OCI-LY1 (cell line): ENCODE measurements at regions not wholly inside any gene's neighbourhood (a gene's known extent, or its start where the extent isn't known, plus 50 kb on each side); places are given as distances from the start of the nearest gene placed in this dataset.
"Not testable (repeated sequence)": the region's sequence is repeated elsewhere in the genome, so short reads cannot be mapped to it uniquely, and the experiment has no call there.

Source experiments
- H2AFZ ChIP-seq: fragments of 200-600 bp; sonication (generic), shearing (Covaris generic); 2 replicates; pipeline ENCODE4 v1.6.0; 2014; ENCODE audit warnings: antibody characterized with exemption, mild to moderate bottlenecking, low read length
- H3F3A ChIP-seq: fragments of 200-600 bp; sonication (generic), shearing (Covaris generic); 2 replicates; pipeline ENCODE4 v1.6.0; 2014; ENCODE audit warnings: mild to moderate bottlenecking, antibody characterized with exemption, low read length, moderate library complexity; ENCODE audit not compliant: insufficient read depth
- H3K27ac ChIP-seq: fragments of 200-600 bp; sonication (generic); 2 replicates; pipeline ENCODE4 v1.5.1; 2014; ENCODE audit warnings: low read length, mixed run types, mild to moderate bottlenecking, low read depth; ENCODE audit not compliant: poor library complexity, severe bottlenecking
- H3K27me3 ChIP-seq: fragments of 200-600 bp; sonication (generic); 2 replicates; pipeline ENCODE4 v1.6.0; 2014; ENCODE audit warnings: antibody characterized with exemption, mild to moderate bottlenecking, low read length, moderate library complexity; ENCODE audit not compliant: insufficient read depth
- H3K36me3 ChIP-seq: fragments of 200-600 bp; sonication (generic); 2 replicates; pipeline ENCODE4 v1.6.1; 2014; ENCODE audit warnings: mild to moderate bottlenecking, antibody characterized with exemption, low read length, moderate library complexity, mixed read lengths; ENCODE audit not compliant: insufficient read depth
- H3K4me1 ChIP-seq: fragments of 200-600 bp; sonication (generic); 2 replicates; pipeline ENCODE4 v1.5.1; 2014; ENCODE audit warnings: mild to moderate bottlenecking, low read length, moderate library complexity; ENCODE audit not compliant: insufficient read depth, severe bottlenecking
- H3K4me2 ChIP-seq: fragments of 200-600 bp; sonication (generic), shearing (Covaris generic); 2 replicates; pipeline ENCODE4 v1.6.1; 2014; ENCODE audit warnings: low read length
- H3K4me3 ChIP-seq: fragments of 200-600 bp; sonication (generic); 2 replicates; pipeline ENCODE4 v1.5.1; 2014; ENCODE audit warnings: low read length, low read depth, mild to moderate bottlenecking, mixed read lengths; ENCODE audit not compliant: poor library complexity, severe bottlenecking
- H3K79me2 ChIP-seq: fragments of 200-600 bp; shearing (Covaris generic); 2 replicates; pipeline ENCODE4 v1.6.1; 2016; ENCODE audit warnings: mixed run types, low read length, mixed read lengths; ENCODE audit not compliant: insufficient read depth
- H3K9ac ChIP-seq: fragments of 200-600 bp; sonication (generic), shearing (Covaris generic); 2 replicates; pipeline ENCODE4 v1.6.1; 2014; ENCODE audit warnings: mild to moderate bottlenecking, low read length, mixed read lengths
- H3K9me2 ChIP-seq: fragments of 200-600 bp; sonication (generic), shearing (Covaris generic); 2 replicates; pipeline ENCODE4 v1.6.1; 2014; ENCODE audit warnings: low read depth, mild to moderate bottlenecking, low read length, mixed read lengths
- H3K9me3 ChIP-seq: fragments of 200-600 bp; shearing (Covaris generic); 2 replicates; pipeline ENCODE4 v1.6.1; 2014; ENCODE audit warnings: low read length, mixed read lengths
- H4K20me1 ChIP-seq: fragments of 200-600 bp; sonication (generic), shearing (Covaris generic); 2 replicates; pipeline ENCODE4 v1.6.0; 2016; ENCODE audit warnings: mild to moderate bottlenecking, low read length; ENCODE audit not compliant: insufficient read depth
- CTCF ChIP-seq: fragments of 200-600 bp; sonication (generic), shearing (Covaris generic); IDR thresholded peaks from 2 replicates; pipeline ENCODE4 v1.5.1; 2017; ENCODE audit warnings: mild to moderate bottlenecking, antibody characterized with exemption, low read length, moderate library complexity, mixed read lengths
- EZH2 ChIP-seq: fragments of 200-600 bp; sonication (generic), shearing (Covaris generic); IDR thresholded peaks from 2 replicates; pipeline ENCODE4 v1.8.0; 2017; ENCODE audit warnings: borderline replicate concordance, mixed run types, mild to moderate bottlenecking, antibody characterized with exemption, low read length, moderate library complexity, mixed read lengths

GRCh38 chr5:142210864-142211412 lies 102.4 kb downstream of the NDFIP1 start:
- Histone ChIP-seq H3F3A (no peaks in the 10 kb centered on the region), H3K79me2 (no peaks in the 10 kb centered on the region), H3K9me2 (no peaks in the 10 kb centered on the region), H3K4me3 (no peak overlapping the region), H3K4me2 (no peak overlapping the region), H3K27ac (no peak overlapping the region), H3K36me3 (no peaks in the 10 kb centered on the region), H3K27me3 (no peaks in the 10 kb centered on the region), H3K9me3 (no peaks in the 10 kb centered on the region), H3K4me1 (no peaks in the 10 kb centered on the region), H2AFZ (no peak overlapping the region), H4K20me1 (no peaks in the 10 kb centered on the region), H3K9ac (no peak overlapping the region)
- TF ChIP-seq EZH2: no peak
- TF ChIP-seq CTCF: no peak

DNA sequence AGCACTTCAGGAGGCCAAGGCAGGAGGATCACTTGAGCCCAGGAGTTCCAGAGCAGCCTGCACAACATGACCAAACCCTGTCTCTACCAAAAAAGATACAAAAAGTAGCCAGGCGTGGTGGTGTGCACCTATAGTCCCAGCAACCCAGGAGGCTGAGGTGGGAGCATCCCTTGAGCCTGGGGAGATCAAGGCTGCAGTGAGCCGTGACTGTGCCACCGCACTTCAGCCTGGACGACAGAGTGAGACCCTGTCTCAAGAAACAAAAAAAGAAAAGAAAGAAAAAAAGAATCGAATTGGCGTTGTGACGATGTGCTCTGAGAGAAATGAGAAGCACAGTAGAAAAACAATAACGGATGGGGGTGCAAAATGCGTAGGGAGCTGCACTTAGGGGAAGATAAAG lies 101.4 kb downstream of the NDFIP1 start:
- no peak overlapping the region for H3K4me2 ChIP-seq
- H3F3A ChIP-seq: no peaks in the 10 kb centered on the region
- no peaks in the 10 kb centered on the region for H4K20me1 ChIP-seq
- H3K27me3 ChIP-seq: no peaks in the 10 kb centered on the region
- H3K79me2 ChIP-seq: no peaks in the 10 kb centered on the region
- H3K4me1 ChIP-seq: no peaks in the 10 kb centered on the region
- H3K36me3 ChIP-seq: no peaks in the 10 kb centered on the region
- no peak overlapping the region for H3K4me3 ChIP-seq
- no peak overlapping the region for H3K9ac ChIP-seq
- TF ChIP-seq EZH2: no peak
- no peaks in the 10 kb centered on the region for H3K9me3 ChIP-seq
- no peaks in the 10 kb centered on the region for H3K9me2 ChIP-seq
- H2AFZ ChIP-seq: no peak overlapping the region
- H3K27ac ChIP-seq: no peak overlapping the region

GRCh38 chr5:142208777-142209312 lies 100.3 kb downstream of the NDFIP1 start:
- no peak overlapping the region for H3K4me2 ChIP-seq
- H3K9ac ChIP-seq: no peak overlapping the region
- no peaks in the 10 kb centered on the region for H3K79me2 ChIP-seq
- H3K4me1 ChIP-seq: no peaks in the 10 kb centered on the region
- no peak overlapping the region for H3K4me3 ChIP-seq
- H2AFZ ChIP-seq: no peak overlapping the region
- no peaks in the 10 kb centered on the region for H3K9me3 ChIP-seq
- no peaks in the 10 kb centered on the region for H3K36me3 ChIP-seq
- no peaks in the 10 kb centered on the region for H3K27me3 ChIP-seq
- no peaks in the 10 kb centered on the region for H4K20me1 ChIP-seq
- TF ChIP-seq EZH2 (no peak), CTCF (no peak)
- H3K27ac ChIP-seq: no peak overlapping the region
- no peaks in the 10 kb centered on the region for H3F3A ChIP-seq
- H3K9me2 ChIP-seq: no peaks in the 10 kb centered on the region

DNA sequence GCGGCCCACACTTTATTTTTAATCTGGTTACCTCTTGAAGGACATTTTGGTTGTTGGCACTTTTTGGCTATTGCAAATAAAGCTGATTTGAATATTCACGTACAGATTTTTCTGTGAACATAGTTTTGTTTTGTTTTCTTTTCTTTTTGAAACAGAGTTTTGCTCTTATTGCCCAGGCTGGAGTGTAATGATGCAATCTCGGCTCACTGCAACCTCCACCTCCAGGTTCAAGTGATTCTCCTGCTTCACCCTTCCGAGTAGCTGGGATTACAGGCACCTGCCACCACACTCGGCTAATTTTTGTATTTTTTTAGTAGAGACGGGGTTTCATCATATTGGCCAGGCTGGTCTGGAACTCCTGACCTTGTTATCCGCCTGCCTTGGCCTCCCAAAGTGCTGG lies 99.7 kb downstream of the NDFIP1 start:
- not testable (repeated sequence) for H2AFZ ChIP-seq, H3K4me2 ChIP-seq, H3K27ac ChIP-seq, H3K9ac ChIP-seq, H4K20me1 ChIP-seq, H3K9me3 ChIP-seq, H3K9me2 ChIP-seq, H3K4me3 ChIP-seq, H3F3A ChIP-seq, H3K36me3 ChIP-seq, H3K27me3 ChIP-seq, H3K79me2 ChIP-seq, H3K4me1 ChIP-seq
